HEK293 (cell line): ENCODE measurements at regions not wholly inside any gene's neighbourhood (a gene's known extent, or its start where the extent isn't known, plus 50 kb on each side); places are given as distances from the start of the nearest gene placed in this dataset.

Experiments
- CTCF ChIA-PET: fragments of 350-600 bp; formaldehyde crosslinking; extraction: SDS; loops from one replicate; lab custom pipeline; 2021; ENCODE audit warnings: antibody characterized with exemption; lab: Yijun Ruan, JAX
- POLR2A ChIA-PET: fragments of 300-600 bp; formaldehyde crosslinking; extraction: SDS; loops from one replicate; lab custom pipeline; 2020; ENCODE audit warnings: antibody characterized with exemption, inconsistent platforms; lab: Yijun Ruan, JAX
- H3K27ac ChIP-seq: fragments of 200-500 bp; sonication (Bioruptor generic); 2 replicates; pipeline ENCODE4 v1.5.1; 2014; ENCODE audit warnings: low read depth, low read length, control low read depth, inconsistent platforms; ENCODE audit errors: extremely low read depth
- H3K36me3 ChIP-seq, 2 experiments: fragments of 200-500 bp in 1 of 2; sonication (Bioruptor generic) in 1 of 2; 1 replicate in 1 of 2; 2 replicates in 1 of 2; pipeline ENCODE4 v1.5.1; 2014 to 2017; ENCODE audit warnings: inconsistent platforms in 2 of 2, low read length in 2 of 2; ENCODE audit not compliant: control insufficient read depth in 2 of 2, insufficient read depth in 1 of 2
- H3K4me1 ChIP-seq: fragments of 200-500 bp; sonication (Bioruptor generic); 2 replicates; pipeline ENCODE4 v1.5.1; 2014; ENCODE audit warnings: mild to moderate bottlenecking, low read length, inconsistent platforms; ENCODE audit not compliant: control insufficient read depth, insufficient read depth
- H3K4me3 ChIP-seq: 2 replicates; pipeline ENCODE4 v1.5.1; 2011; ENCODE audit warnings: low read depth, mild to moderate bottlenecking, control low read depth, low read length, moderate library complexity
- H3K9me3 ChIP-seq: fragments of 200-500 bp; sonication (Bioruptor generic); 2 replicates; pipeline ENCODE4 v1.5.1; 2014; ENCODE audit warnings: low read depth, low read length, inconsistent platforms; ENCODE audit not compliant: control insufficient read depth, insufficient read depth
- GLI4 ChIP-seq: fragments of 450-650 bp; formaldehyde crosslinking; IDR thresholded peaks from 2 replicates; pipeline ENCODE4 v1.5.1; 2016; ENCODE audit warnings: missing biosample characterization, missing genetic modification characterization
- GLIS1 ChIP-seq: fragments of 450-650 bp; formaldehyde crosslinking; IDR thresholded peaks from 2 replicates; pipeline ENCODE4 v1.5.1; 2016; ENCODE audit warnings: missing biosample characterization, missing genetic modification characterization
- RBAK ChIP-seq: fragments of 450-650 bp; formaldehyde crosslinking; IDR thresholded peaks from 2 replicates; pipeline ENCODE4 v1.5.1; 2016; ENCODE audit warnings: missing biosample characterization, missing genetic modification characterization
- SP3 ChIP-seq: fragments of 450-650 bp; formaldehyde crosslinking; IDR thresholded peaks from 2 replicates; pipeline ENCODE4 v1.5.1; 2016; ENCODE audit warnings: missing biosample characterization, missing genetic modification characterization
- WT1 ChIP-seq: fragments of 450-650 bp; formaldehyde crosslinking; IDR thresholded peaks from 2 replicates; pipeline ENCODE4 v1.5.1; 2016; ENCODE audit warnings: missing biosample characterization, missing genetic modification characterization
- ZNF10 ChIP-seq: fragments of 450-650 bp; formaldehyde crosslinking; IDR thresholded peaks from 2 replicates; pipeline ENCODE4 v1.5.1; 2017; ENCODE audit warnings: missing biosample characterization, missing genetic modification characterization
- ZNF169 ChIP-seq: fragments of 450-650 bp; formaldehyde crosslinking; IDR thresholded peaks from 2 replicates; pipeline ENCODE4 v1.5.1; 2016; ENCODE audit warnings: missing biosample characterization, missing genetic modification characterization
- ZNF174 ChIP-seq: fragments of 450-650 bp; formaldehyde crosslinking; IDR thresholded peaks from 2 replicates; pipeline ENCODE4 v1.5.0; 2017; ENCODE audit warnings: missing biosample characterization, mild to moderate bottlenecking, missing genetic modification characterization
- ZNF2 ChIP-seq: fragments of 450-650 bp; formaldehyde crosslinking; IDR thresholded peaks from 2 replicates; pipeline ENCODE4 v1.5.1; 2016; ENCODE audit warnings: missing biosample characterization, missing genetic modification characterization
- ZNF202 ChIP-seq: fragments of 450-650 bp; formaldehyde crosslinking; IDR thresholded peaks from 2 replicates; pipeline ENCODE4 v1.5.1; 2016; ENCODE audit warnings: missing biosample characterization, missing genetic modification characterization, borderline replicate concordance
- ZNF24 ChIP-seq: fragments of 450-650 bp; formaldehyde crosslinking; IDR thresholded peaks from 2 replicates; pipeline ENCODE4 v1.5.1; 2016; ENCODE audit warnings: missing biosample characterization, missing genetic modification characterization
- ZNF311 ChIP-seq: fragments of 450-650 bp; formaldehyde crosslinking; IDR thresholded peaks from 2 replicates; pipeline ENCODE4 v1.5.1; 2017; ENCODE audit warnings: missing biosample characterization, missing genetic modification characterization, borderline replicate concordance
- ZNF324 ChIP-seq: fragments of 450-650 bp; formaldehyde crosslinking; IDR thresholded peaks from 2 replicates; pipeline ENCODE4 v1.5.1; 2016; ENCODE audit warnings: missing biosample characterization, missing genetic modification characterization
- ZNF416 ChIP-seq: fragments of 450-650 bp; formaldehyde crosslinking; IDR thresholded peaks from 2 replicates; pipeline ENCODE4 v1.5.1; 2016; ENCODE audit warnings: missing biosample characterization, missing genetic modification characterization
- ZNF423 ChIP-seq: fragments of 450-650 bp; formaldehyde crosslinking; IDR thresholded peaks from 2 replicates; pipeline ENCODE4 v1.5.1; 2016; ENCODE audit warnings: missing biosample characterization, missing genetic modification characterization
- ZNF621 ChIP-seq: fragments of 450-650 bp; formaldehyde crosslinking; IDR thresholded peaks from 2 replicates; pipeline ENCODE4 v1.5.1; 2017; ENCODE audit warnings: missing biosample characterization, missing genetic modification characterization
- ZNF768 ChIP-seq: fragments of 450-650 bp; formaldehyde crosslinking; IDR thresholded peaks from 2 replicates; pipeline ENCODE4 v1.5.1; 2018; ENCODE audit warnings: missing biosample characterization, mild to moderate bottlenecking, missing genetic modification characterization
- TF ChIP-seq, protein P1 (sequence below): fragments of 450-650 bp; formaldehyde crosslinking; IDR thresholded peaks from 2 replicates; pipeline ENCODE4 v1.5.1; 2016; ENCODE audit warnings: missing biosample characterization, missing genetic modification characterization
- TF ChIP-seq, protein P2 (sequence below): fragments of 450-650 bp; formaldehyde crosslinking; conservative IDR thresholded peaks from 2 replicates; pipeline ENCODE4 v1.5.1; 2016; ENCODE audit warnings: low read depth, missing biosample characterization, missing genetic modification characterization
- TF ChIP-seq, protein P3 (sequence below): fragments of 450-650 bp; formaldehyde crosslinking; IDR thresholded peaks from 2 replicates; pipeline ENCODE4 v1.5.1; 2016; ENCODE audit warnings: missing biosample characterization, missing genetic modification characterization
- TF ChIP-seq, protein P4 (sequence below): fragments of 450-650 bp; formaldehyde crosslinking; IDR thresholded peaks from 2 replicates; pipeline ENCODE4 v1.5.1; 2016; ENCODE audit warnings: missing biosample characterization, missing genetic modification characterization

DNA sequence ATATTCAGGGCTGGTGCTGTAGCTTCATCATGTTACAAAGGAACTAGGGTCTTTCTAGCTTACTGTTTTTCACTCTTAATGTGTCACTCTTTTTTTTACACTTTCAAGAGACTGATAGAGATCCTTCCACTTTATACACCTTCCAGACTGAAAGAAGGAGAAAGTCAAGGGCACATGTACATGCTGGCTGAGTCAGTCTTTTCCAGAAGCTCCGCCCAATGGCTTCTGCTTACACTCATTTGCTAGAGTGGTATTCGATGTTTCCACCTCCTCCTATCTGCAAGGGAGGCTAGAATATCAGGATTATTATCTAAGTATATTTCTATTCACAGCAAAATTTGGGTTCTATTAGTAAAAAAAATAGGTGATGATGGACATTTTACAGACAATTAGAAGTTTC is 325.8 kb upstream of the OR4E1 start:
- no peaks in the 10 kb centered on the region for H3K4me1 ChIP-seq
- no peaks in the 10 kb centered on the region for H3K9me3 ChIP-seq
- no peak overlapping the region for H3K4me3 ChIP-seq
- ChIA-PET CTCF (interaction anchor here (0.6 to 3.7 kb wide), 16 partner anchors 9 to 472 kb away, joined by 3 to 44 read pairs (median 4); no protein-coding TSS in a partner anchor), POLR2A (no interaction called here)
- TF ChIP-seq, protein P1, sequence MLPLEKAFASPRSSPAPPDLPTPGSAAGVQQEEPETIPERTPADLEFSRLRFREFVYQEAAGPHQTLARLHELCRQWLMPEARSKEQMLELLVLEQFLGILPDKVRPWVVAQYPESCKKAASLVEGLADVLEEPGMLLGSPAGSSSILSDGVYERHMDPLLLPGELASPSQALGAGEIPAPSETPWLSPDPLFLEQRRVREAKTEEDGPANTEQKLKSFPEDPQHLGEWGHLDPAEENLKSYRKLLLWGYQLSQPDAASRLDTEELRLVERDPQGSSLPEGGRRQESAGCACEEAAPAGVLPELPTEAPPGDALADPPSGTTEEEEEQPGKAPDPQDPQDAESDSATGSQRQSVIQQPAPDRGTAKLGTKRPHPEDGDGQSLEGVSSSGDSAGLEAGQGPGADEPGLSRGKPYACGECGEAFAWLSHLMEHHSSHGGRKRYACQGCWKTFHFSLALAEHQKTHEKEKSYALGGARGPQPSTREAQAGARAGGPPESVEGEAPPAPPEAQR (tag by site-specific recombination) = no peak
- TF ChIP-seq ZNF311 (tag by site-specific recombination) (no peak), RBAK (no peak), ZNF416 (tag by site-specific recombination) (no peak), ZNF202 (no peak), ZNF324 (tag by site-specific recombination) (no peak)
- TF ChIP-seq, protein P2, sequence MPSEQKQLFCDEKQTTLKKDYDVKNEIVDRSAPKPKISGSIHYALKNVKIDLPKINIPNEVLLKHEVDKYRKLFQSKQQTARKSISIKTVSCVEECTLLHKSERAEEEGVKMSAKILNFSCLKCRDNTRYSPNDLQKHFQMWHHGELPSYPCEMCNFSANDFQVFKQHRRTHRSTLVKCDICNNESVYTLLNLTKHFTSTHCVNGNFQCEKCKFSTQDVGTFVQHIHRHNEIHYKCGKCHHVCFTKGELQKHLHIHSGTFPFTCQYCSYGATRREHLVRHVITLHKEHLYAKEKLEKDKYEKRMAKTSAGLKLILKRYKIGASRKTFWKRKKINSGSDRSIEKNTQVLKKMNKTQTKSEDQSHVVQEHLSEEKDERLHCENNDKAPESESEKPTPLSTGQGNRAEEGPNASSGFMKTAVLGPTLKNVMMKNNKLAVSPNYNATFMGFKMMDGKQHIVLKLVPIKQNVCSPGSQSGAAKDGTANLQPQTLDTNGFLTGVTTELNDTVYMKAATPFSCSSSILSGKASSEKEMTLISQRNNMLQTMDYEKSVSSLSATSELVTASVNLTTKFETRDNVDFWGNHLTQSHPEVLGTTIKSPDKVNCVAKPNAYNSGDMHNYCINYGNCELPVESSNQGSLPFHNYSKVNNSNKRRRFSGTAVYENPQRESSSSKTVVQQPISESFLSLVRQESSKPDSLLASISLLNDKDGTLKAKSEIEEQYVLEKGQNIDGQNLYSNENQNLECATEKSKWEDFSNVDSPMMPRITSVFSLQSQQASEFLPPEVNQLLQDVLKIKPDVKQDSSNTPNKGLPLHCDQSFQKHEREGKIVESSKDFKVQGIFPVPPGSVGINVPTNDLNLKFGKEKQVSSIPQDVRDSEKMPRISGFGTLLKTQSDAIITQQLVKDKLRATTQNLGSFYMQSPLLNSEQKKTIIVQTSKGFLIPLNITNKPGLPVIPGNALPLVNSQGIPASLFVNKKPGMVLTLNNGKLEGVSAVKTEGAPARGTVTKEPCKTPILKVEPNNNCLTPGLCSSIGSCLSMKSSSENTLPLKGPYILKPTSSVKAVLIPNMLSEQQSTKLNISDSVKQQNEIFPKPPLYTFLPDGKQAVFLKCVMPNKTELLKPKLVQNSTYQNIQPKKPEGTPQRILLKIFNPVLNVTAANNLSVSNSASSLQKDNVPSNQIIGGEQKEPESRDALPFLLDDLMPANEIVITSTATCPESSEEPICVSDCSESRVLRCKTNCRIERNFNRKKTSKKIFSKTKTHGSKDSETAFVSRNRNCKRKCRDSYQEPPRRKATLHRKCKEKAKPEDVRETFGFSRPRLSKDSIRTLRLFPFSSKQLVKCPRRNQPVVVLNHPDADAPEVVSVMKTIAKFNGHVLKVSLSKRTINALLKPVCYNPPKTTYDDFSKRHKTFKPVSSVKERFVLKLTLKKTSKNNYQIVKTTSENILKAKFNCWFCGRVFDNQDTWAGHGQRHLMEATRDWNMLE (tag by site-specific recombination) = no peak
- TF ChIP-seq, protein P3, sequence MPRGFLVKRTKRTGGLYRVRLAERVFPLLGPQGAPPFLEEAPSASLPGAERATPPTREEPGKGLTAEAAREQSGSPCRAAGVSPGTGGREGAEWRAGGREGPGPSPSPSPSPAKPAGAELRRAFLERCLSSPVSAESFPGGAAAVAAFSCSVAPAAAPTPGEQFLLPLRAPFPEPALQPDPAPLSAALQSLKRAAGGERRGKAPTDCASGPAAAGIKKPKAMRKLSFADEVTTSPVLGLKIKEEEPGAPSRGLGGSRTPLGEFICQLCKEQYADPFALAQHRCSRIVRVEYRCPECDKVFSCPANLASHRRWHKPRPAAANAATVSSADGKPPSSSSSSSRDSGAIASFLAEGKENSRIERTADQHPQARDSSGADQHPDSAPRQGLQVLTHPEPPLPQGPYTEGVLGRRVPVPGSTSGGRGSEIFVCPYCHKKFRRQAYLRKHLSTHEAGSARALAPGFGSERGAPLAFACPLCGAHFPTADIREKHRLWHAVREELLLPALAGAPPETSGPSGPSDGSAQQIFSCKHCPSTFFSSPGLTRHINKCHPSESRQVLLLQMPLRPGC (tag by site-specific recombination) = no peak
- TF ChIP-seq, all 188 proteins: peak for 0
- Histone ChIP-seq H3K27ac (no peak overlapping the region), H3K36me3 (no peaks in the 10 kb centered on the region)

DNA sequence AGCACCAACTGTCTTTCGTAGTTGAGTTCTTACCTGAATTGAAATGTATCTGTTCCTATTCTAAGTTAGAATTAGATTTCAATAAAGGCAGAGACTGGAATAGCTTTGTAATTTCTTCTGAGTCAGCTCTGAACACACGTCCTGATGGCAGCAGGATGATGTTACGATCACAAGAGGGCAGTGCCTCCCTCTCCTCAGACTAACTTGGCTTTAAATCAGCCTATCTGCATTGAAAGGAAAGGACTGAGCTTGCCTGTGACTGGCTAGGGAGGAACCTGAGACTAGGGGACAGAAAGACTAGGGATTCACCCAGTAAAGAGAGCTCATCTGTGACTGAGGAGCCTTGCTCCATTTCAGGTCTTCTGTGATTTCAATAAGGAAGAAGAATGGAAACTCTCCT is 323.7 kb upstream of the OR4E1 start:
- Histone ChIP-seq H3K36me3 (no peaks in the 10 kb centered on the region), H3K4me1 (no peaks in the 10 kb centered on the region), H3K4me3 (no peak overlapping the region), H3K27ac (no peak overlapping the region), H3K9me3 (no peaks in the 10 kb centered on the region)
- TF ChIP-seq ZNF10 (no peak), ZNF2 (no peak), ZNF174 (tag by site-specific recombination) (no peak), WT1 (tag by site-specific recombination) (no peak), ZNF621 (no peak), ZNF423 (tag by site-specific recombination) (no peak)
- ChIA-PET POLR2A (no interaction called here), CTCF (interaction anchor here (0.6 to 3.7 kb wide), 18 partner anchors 10 to 145 kb away, joined by 3 to 44 read pairs (median 4); no protein-coding TSS in a partner anchor)

DNA sequence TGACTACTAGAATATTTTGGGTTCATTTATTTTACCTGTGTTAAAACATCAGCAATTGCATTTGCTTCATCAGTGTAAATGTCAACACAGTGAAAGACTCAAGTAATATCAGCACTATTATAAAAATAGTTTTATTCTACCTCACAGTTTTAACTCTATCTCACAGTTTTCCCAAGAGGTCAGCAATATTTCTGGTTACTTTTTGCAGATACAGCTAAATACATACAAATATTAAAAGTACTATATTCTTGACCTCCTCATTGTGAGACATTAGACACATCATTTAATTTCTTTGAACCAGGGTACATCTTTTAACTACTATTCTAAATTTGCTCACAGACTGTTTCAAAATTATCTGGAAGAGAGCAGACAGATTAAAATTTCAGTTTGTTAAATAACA is 321.7 kb upstream of the OR4E1 start:
- Histone ChIP-seq H3K36me3 (no peaks in the 10 kb centered on the region), H3K9me3 (no peaks in the 10 kb centered on the region), H3K27ac (no peak overlapping the region), H3K4me1 (no peaks in the 10 kb centered on the region), H3K4me3 (no peak overlapping the region)
- TF ChIP-seq ZNF768 (tag by site-specific recombination) (no peak), ZNF24 (tag by site-specific recombination) (no peak), SP3 (no peak), ZNF169 (tag by site-specific recombination) (no peak), GLIS1 (tag by site-specific recombination) (no peak), GLI4 (tag by site-specific recombination) (no peak)
- TF ChIP-seq, protein P4, sequence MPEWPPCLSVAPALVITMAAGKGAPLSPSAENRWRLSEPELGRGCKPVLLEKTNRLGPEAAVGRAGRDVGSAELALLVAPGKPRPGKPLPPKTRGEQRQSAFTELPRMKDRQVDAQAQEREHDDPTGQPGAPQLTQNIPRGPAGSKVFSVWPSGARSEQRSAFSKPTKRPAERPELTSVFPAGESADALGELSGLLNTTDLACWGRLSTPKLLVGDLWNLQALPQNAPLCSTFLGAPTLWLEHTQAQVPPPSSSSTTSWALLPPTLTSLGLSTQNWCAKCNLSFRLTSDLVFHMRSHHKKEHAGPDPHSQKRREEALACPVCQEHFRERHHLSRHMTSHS (tag by site-specific recombination) = no peak
- ChIA-PET CTCF (interaction anchor here (0.5 to 3.0 kb wide), 3 partner anchors 17 to 481 kb away, joined by 3 to 24 read pairs (median 3); no protein-coding TSS in a partner anchor), POLR2A (interaction anchor here (0.7 kb wide), 1 partner anchor 857 kb away, joined by 4 read pairs; no protein-coding TSS in a partner anchor)
